Activated CD4-positive, alpha-beta T cell treated with anti-CD3 and anti-CD28 coated beads, Interleukin-2, Interleukin-6, amounts not matched to agents 100 ng/mL and 50 ng/mL, durations not matched to agents 16 hours and 8 hours (primary cell): ENCODE measurements at regions not wholly inside any gene's neighbourhood (a gene's known extent, or its start where the extent isn't known, plus 50 kb on each side); places are given as distances from the start of the nearest gene placed in this dataset.

Experiments used
- DNase-seq: peaks from one replicate; pipeline ENCODE4 v3.0.0-alpha.2; 2020

DNA sequence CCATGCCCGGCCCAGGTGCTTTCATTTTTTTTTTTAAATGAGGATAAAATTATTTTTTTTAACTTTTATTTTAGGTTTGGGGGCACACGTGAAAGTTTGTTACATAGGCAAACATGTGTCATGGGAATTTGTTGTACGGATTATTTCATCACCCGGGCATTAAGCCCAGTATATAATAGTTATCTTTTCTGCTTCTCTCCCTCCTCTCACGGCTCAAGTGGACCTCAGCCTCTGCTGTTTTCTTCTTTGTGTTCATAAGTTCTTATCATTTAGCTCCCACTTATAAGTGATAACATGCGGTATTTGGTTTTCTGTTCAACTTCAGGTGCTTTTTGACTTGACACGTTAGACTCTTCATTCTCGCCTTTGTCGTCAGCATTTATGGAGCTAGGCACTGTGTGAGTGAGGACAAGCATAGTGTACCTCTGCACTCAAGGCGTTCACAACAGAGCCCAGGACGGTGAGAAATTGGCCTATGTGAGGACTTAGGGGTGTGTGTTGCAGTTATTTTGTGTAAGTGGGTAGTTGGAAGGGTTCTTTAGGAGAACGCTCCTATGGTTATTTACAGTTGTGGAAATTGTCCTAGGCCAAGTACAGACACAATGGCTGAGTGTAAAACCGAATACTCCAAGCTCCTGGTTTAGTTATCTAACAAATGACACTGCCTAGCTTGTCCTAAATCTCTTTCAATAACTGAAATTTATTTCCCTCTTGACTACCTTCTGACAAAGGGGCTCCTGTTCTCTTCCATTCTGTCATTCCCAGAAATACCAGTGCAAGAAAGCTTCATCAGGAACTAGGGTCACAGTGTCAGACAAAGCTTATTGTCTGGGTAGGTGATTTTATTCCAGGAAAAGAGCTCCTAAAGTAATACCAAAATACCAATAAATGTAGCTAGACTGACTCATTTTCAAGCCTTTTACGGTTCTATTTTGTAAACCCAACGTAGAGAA, 200.5 kb upstream of the PRICKLE1 start:
- DNase-seq, result no peak

DNA sequence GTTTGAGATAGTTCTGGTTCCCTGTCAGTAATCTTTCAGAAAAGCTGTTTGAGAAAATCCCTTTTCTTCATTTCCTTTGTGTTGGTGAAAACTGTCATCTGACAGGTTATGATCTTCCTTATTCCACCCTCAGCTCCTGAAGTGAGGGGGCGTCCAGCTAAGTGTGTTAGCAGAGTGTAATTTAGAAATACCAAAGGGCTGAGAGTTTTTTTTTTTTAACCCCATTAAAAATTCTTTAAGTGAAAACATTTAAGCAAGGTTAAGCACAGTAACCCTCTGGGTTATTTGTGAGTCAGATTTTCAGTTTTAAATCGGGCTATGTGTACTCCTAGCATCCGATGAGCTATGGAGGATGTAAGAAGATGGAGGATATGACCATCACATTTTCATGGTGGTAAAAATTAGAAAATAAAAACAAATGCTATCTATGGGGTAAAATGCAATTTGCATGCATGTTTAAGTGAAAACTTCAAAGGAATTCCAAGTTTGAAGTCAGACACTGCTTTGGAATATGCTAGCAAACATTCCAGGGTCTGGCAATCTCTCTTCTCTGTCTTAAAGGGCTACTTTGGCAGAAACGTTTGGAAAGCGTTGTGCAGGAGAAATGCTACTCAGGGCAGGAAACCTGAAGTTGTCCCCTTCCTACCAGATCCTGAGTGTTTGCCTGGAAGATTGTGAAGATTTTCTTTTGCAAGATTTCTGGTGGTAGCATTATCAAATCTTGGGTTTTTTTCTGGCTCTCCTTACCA, 197.0 kb upstream of the PRICKLE1 start:
- DNase-seq, result no peak

GRCh38 chr12:42785944-42786343, 196.4 kb upstream of the PRICKLE1 start:
- DNase-seq, result no peak

GRCh38 chr12:42780671-42781070, 191.1 kb upstream of the PRICKLE1 start:
- no peak for DNase-seq

- DNase-seq, result no peak
These were observed 189.8 kb upstream of the PRICKLE1 start for GRCh38 chr12:42779186-42779859.

DNA sequence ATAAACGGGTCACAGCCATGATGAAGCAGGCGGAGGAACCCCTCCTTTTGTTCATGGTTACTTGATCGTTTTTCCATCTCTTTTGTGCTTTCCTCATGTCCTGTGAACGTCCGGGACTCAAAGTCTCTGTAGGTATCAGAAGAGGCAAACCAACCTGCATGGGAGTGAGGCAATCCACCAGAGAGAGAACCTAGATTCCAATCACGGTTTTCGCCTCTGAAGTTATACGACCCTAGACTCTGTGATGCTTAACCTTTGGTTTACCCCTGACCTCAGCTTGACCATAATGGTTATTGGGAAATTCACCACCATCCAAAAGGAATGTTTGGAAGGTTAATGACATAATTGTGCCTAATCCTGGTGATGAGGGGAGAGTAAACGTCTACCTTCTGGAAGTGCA, 186.8 kb upstream of the PRICKLE1 start:
- no peak for DNase-seq

GRCh38 chr12:42774238-42774637, 184.7 kb upstream of the PRICKLE1 start:
- no peak for DNase-seq

DNA sequence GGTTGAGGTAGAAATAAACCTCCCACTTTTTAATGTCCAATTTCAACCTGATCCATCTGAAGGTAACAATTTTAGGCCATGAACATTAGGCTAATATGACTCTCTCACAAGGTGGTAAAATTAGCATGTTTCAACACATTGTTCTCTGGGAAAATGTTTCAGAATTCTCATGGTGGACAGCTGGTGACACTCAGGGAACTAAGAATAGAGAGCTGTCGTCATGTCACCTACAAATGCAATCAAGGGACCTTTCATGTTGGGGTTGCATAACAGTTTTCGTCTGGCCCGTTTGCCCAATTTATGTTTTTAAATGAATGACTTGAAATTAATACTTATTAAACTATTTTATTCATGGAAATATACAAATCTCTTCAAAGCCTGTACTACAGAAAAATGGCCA, 180.7 kb upstream of the PRICKLE1 start:
- DNase-seq, result no peak

DNA sequence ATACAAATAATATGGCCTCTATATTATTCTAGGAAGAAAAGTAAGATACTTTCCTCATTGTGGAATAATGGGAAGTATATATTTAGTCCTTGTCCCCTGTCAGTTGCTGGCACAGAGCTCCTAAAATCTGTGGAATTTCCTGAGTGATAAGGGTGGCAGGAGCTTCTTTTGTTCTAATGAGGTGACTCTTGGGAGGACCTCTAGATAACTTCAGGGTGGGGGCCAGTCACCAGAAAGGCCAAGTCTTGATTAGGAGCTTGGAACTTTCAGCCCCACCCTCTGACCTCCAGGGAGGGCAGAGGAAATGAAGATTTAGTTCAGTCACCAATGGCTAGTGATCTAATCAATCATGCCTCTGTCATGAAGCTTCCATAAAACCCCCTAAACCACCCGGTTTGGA, 179.9 kb upstream of the PRICKLE1 start:
- no peak for DNase-seq

- no peak for DNase-seq
These were observed 178.5 kb upstream of the PRICKLE1 start for GRCh38 chr12:42767998-42768397.

DNA sequence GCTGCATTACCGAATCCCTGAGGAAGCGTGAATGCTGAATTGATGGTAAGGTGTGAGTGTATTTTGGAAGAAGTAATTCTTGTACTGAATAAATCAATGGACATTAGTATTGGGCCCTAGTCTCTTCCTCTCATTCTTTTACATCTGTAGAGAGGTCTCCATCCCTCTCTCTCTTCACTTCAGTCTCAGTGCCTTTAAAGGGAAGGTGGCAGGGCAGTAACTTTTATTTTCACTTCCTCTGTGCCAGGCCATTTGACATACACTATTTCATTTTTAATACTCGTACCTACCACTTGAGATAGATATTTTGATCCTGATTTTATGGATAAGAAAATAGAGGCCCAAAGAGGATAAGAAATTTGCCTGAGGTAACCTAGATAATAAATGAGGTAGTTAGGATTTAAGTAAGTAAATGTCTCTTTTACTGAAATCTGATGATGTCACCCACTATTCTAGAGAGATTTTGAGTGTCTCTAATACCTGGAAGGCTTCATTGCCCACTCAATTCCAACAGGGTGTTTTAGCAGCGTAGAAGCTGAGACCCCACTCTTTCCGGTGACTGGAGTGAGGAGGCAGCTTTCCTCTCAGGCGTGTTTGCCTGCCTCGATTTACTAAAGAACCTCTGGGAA, 177.9 kb upstream of the PRICKLE1 start:
- DNase-seq, result no peak

- no peak for DNase-seq
These were observed 177.2 kb upstream of the PRICKLE1 start for GRCh38 chr12:42766754-42767153.

- DNase-seq, result no peak
These were observed 176.5 kb upstream of the PRICKLE1 start for GRCh38 chr12:42766026-42766425.

GRCh38 chr12:42763682-42764081, 174.1 kb upstream of the PRICKLE1 start:
- DNase-seq, result no peak

GRCh38 chr12:42762395-42762925, 172.9 kb upstream of the PRICKLE1 start:
- no peak for DNase-seq

DNA sequence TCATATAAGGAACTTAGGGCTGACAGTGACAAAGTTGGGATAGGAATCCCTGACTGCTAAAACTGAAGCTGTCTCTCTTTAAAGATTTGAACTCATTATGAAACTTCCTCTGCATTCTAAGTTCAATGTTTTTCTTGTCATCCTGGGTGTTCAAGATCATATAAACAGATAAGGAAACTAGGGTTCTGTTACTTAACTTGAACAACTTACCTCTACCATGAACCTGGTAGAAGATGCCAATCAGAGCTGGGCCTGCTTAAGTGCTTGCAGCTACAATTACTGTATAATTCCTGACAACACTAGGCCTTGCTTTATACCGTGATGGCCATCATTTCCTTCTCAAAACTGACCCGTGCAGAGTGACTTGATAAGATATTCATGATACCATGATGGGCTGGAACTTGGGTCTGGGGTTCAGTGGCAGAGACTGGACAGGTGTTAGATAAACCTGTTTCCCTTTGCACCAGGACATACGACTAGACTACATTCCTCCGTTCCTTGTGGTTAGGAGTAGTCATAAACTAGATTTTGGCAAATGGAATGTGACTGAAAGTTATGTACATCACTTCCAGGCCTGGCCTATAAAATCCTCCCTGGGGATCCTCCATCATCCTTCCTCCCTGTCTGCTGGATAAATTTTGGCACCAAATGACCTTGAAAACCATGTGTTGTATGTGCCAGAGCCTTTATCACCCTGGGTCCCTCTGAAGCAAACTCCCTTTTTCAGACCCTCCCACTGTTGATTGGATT, 172.2 kb upstream of the PRICKLE1 start:
- no peak for DNase-seq

GRCh38 chr12:42761086-42761485, 171.5 kb upstream of the PRICKLE1 start:
- no peak for DNase-seq

GRCh38 chr12:42760550-42760949, 171.0 kb upstream of the PRICKLE1 start:
- no peak for DNase-seq

- no peak for DNase-seq
These were observed 170.2 kb upstream of the PRICKLE1 start for GRCh38 chr12:42759622-42760273.

- DNase-seq, result no peak
These were observed 169.3 kb upstream of the PRICKLE1 start for GRCh38 chr12:42758806-42759205.

- no peak for DNase-seq
These were observed 168.1 kb upstream of the PRICKLE1 start for GRCh38 chr12:42757624-42758119.
